HepG2 (cell line): ENCODE measurements at regions not wholly inside any gene's neighbourhood (a gene's known extent, or its start where the extent isn't known, plus 50 kb on each side); places are given as distances from the start of the nearest gene placed in this dataset.

Experiments used
- ATAC-seq: fragments of 200-7000 bp; cut with Tn5 transposase; 3 replicates; pipeline ENCODE4 v1.9.1; 2020; ENCODE audit warnings: mild to moderate bottlenecking, moderate library complexity
- BruUV-seq: library from RNA; stranded (reverse); fragments of 400-500 nt; replicated peaks from 2 replicates; lab custom pipeline; 2021; lab: Mats Ljungman, UMichigan
- CTCF ChIA-PET: fragments of 300-600 bp; formaldehyde crosslinking; extraction: SDS; loops from one replicate; lab custom pipeline; 2021; ENCODE audit warnings: low total read pairs, inconsistent platforms, low intra/inter-chr PET ratio; lab: Yijun Ruan, JAX
- POLR2A ChIA-PET: fragments of 350-600 bp; sonication (Branson Sonifier 250); formaldehyde crosslinking; loops from one replicate; lab custom pipeline; 2020; ENCODE audit warnings: antibody characterized with exemption, inconsistent platforms; lab: Yijun Ruan, JAX
- DNase-seq: peaks from one replicate; pipeline ENCODE4 v3.0.0-alpha.2; 2015; ENCODE audit warnings: low spot score
- FAIRE-seq: peaks from 3 replicates; lab custom pipeline; 2011; peaks lifted over from hg19 to GRCh38; lab: Jason Lieb, UNC
- H2AFZ ChIP-seq: one replicate; pipeline ENCODE4 v1.6.1; 2011; ENCODE audit warnings: low read length, inconsistent platforms
- H3K27ac ChIP-seq: fragments of 300-600 bp; 3 replicates; pipeline ENCODE4 v1.8.0; 2011; ENCODE audit warnings: mixed run types, mild to moderate bottlenecking, mixed read lengths, low read length, inconsistent platforms; ENCODE audit not compliant: insufficient read depth; ENCODE audit errors: extremely low read length
- H3K27me3 ChIP-seq, 2 experiments: fragments of 200-600 bp in 1 of 2; 2 replicates in 1 of 2; 3 replicates in 1 of 2; pipeline versions ENCODE4 v1.6.0 to v1.8.0; 2011; ENCODE audit warnings: low read length in 2 of 2, mild to moderate bottlenecking in 2 of 2, moderate library complexity in 2 of 2, inconsistent platforms in 1 of 2; ENCODE audit not compliant: insufficient read depth in 2 of 2, control insufficient read depth in 1 of 2
- H3K36me3 ChIP-seq, 2 experiments: fragments of 200-600 bp in 1 of 2; replicated peaks in 1 of 2; 2 replicates in 1 of 2; 3 replicates in 1 of 2; pipeline versions ENCODE4 v1.5.1 to v1.8.0; 2011; ENCODE audit warnings: low read length in 2 of 2, inconsistent platforms in 1 of 2; ENCODE audit not compliant: insufficient read depth in 2 of 2, control insufficient read depth in 1 of 2
- H3K4me1 ChIP-seq: 2 replicates; pipeline ENCODE4 v1.5.1; 2012; ENCODE audit warnings: low read length, inconsistent platforms; ENCODE audit not compliant: insufficient read depth
- H3K4me2 ChIP-seq: 2 replicates; pipeline ENCODE4 v1.6.0; 2011; ENCODE audit warnings: low read depth, low read length, inconsistent platforms
- H3K4me3 ChIP-seq, 3 experiments: fragments of 200-600 bp in 1 of 3; sonication (generic), shearing (Covaris generic) in 1 of 3; replicated peaks in 1 of 3; 2 replicates each; pipeline ENCODE4 v1.5.1; 2011 to 2016; ENCODE audit warnings: low read length in 3 of 3, inconsistent platforms in 2 of 3, low read depth in 2 of 3, mild to moderate bottlenecking in 2 of 3, control low read depth in 1 of 3, mixed read lengths in 1 of 3; ENCODE audit not compliant: insufficient read depth in 1 of 3
- H3K79me2 ChIP-seq: one replicate; pipeline ENCODE4 v1.6.1; 2011; ENCODE audit warnings: low read length, inconsistent platforms; ENCODE audit not compliant: insufficient read depth
- H3K9ac ChIP-seq: 2 replicates; pipeline ENCODE4 v1.6.0; 2011; ENCODE audit warnings: mild to moderate bottlenecking, low read depth, low read length, inconsistent platforms; ENCODE audit not compliant: insufficient read depth
- H3K9me3 ChIP-seq: 2 replicates; pipeline ENCODE4 v1.5.1; 2012; ENCODE audit warnings: mild to moderate bottlenecking, low read length
- H4K20me1 ChIP-seq: 2 replicates; pipeline ENCODE4 v1.6.0; 2011; ENCODE audit warnings: inconsistent platforms, mild to moderate bottlenecking, low read length, moderate library complexity; ENCODE audit not compliant: insufficient read depth
- ADNP ChIP-seq: sonication (generic); formaldehyde crosslinking; IDR thresholded peaks from 2 replicates; pipeline ENCODE4 v1.4.0; 2020; ENCODE audit warnings: missing genetic modification reagents
- AFF4 ChIP-seq: sonication (generic); formaldehyde crosslinking; IDR thresholded peaks from 2 replicates; pipeline ENCODE4 v1.4.0; 2020; ENCODE audit warnings: missing genetic modification reagents
- ARID2 ChIP-seq: sonication (generic); formaldehyde crosslinking; IDR thresholded peaks from 2 replicates; pipeline ENCODE4 v1.8.1; 2022; ENCODE audit warnings: mild to moderate bottlenecking, missing genetic modification reagents, borderline replicate concordance
- CEBPB ChIP-seq: IDR thresholded peaks from 2 replicates; pipeline ENCODE4 v1.6.1; 2011; ENCODE audit warnings: low read depth, low read length, improper control_type of control experiment, borderline replicate concordance
- FOXA3 ChIP-seq: IDR thresholded peaks from 2 replicates; pipeline ENCODE4 v1.6.1; 2016; ENCODE audit warnings: missing genetic modification reagents, missing compliant biosample characterization
- GATAD2A ChIP-seq: IDR thresholded peaks from 2 replicates; pipeline ENCODE4 v1.6.1; 2016
- HOXA3 ChIP-seq: sonication (generic); formaldehyde crosslinking; IDR thresholded peaks from 2 replicates; pipeline ENCODE4 v1.5.0; 2020; ENCODE audit warnings: missing genetic modification reagents
- KDM4B ChIP-seq: sonication (generic); formaldehyde crosslinking; IDR thresholded peaks from 2 replicates; pipeline ENCODE4 v1.4.0; 2020; ENCODE audit warnings: missing genetic modification reagents
- SETDB1 ChIP-seq: sonication (generic); formaldehyde crosslinking; IDR thresholded peaks from 2 replicates; pipeline ENCODE4 v1.5.1; 2020; ENCODE audit warnings: missing genetic modification reagents, mild to moderate bottlenecking, borderline replicate concordance
- ZNF788 ChIP-seq: sonication (generic); formaldehyde crosslinking; IDR thresholded peaks from 2 replicates; pipeline ENCODE4 v1.5.0; 2020; ENCODE audit warnings: mild to moderate bottlenecking, missing genetic modification reagents, borderline replicate concordance
- ZNF883 ChIP-seq: sonication (generic); formaldehyde crosslinking; IDR thresholded peaks from 2 replicates; pipeline ENCODE4 v1.5.1; 2020; ENCODE audit warnings: mild to moderate bottlenecking, missing genetic modification reagents; ENCODE audit errors: not compliant biosample characterization
- WGBS: methylation state at CpG from one replicate; pipeline ENCODE4 v1.1.6; 2017; ENCODE audit warnings: low lambda C conversion rate; 5-methylcytosine and 5-hydroxymethylcytosine counted together
- in situ Hi-C: cut with HindIII; loops from 2 replicates; pipeline ENCODE4 v1.10.0; 2017; ENCODE audit warnings: low pct_unique_long_range_greater_than_20kb; ENCODE audit not compliant: extremely low pct_ligation_motif_present
- intact Hi-C: fragments of 100-400 bp; cut with micrococcal nuclease; formaldehyde crosslinking; loops from one replicate; pipeline ENCODE4 v1.10.0; 2022; ENCODE audit not compliant: unreplicated experiment
- TF ChIP-seq, protein P1 (sequence below): sonication (generic); formaldehyde crosslinking; IDR thresholded peaks from 2 replicates; pipeline ENCODE4 v1.4.0; 2020; ENCODE audit warnings: missing genetic modification reagents, borderline replicate concordance
- TF ChIP-seq, protein P2 (sequence below): sonication (generic); formaldehyde crosslinking; IDR thresholded peaks from 2 replicates; pipeline ENCODE4 v1.4.0; 2020; ENCODE audit warnings: low read depth, mild to moderate bottlenecking, missing genetic modification reagents
- TF ChIP-seq, protein P3 (sequence below): sonication (generic); formaldehyde crosslinking; IDR thresholded peaks from 2 replicates; pipeline ENCODE4 v1.4.0; 2020; ENCODE audit warnings: missing genetic modification reagents, borderline replicate concordance
- TF ChIP-seq, protein P4 (sequence below): IDR thresholded peaks from 2 replicates; pipeline ENCODE4 v1.6.1; 2016; ENCODE audit warnings: control low read depth
- TF ChIP-seq, protein P5 (sequence below): sonication (generic); formaldehyde crosslinking; IDR thresholded peaks from 2 replicates; pipeline ENCODE4 v1.5.0; 2020; ENCODE audit warnings: mild to moderate bottlenecking, missing genetic modification reagents

GRCh38 chr14:47899685-47900084 is 224.3 kb upstream of the MDGA2 start:
- ATAC-seq (no peak), DNase-seq (no peak), FAIRE-seq (no peak)
- H3K9ac ChIP-seq, result no peak overlapping the region
- intact Hi-C loops (no loop called here), in situ Hi-C loops (loop anchor here (25.0 kb wide), 1 partner anchor 1263 kb away; no protein-coding TSS in a partner anchor)
- H3K4me1 ChIP-seq, result no peaks in the 10 kb centered on the region
- no peak overlapping the region for H3K4me3 ChIP-seq
- no TSS peak for BruUV-seq
- no peaks in the 10 kb centered on the region for H3K79me2 ChIP-seq
- POLR2A ChIA-PET, result no interaction called here
- H3K4me2 ChIP-seq, result no peak overlapping the region
- H4K20me1 ChIP-seq, result no peaks in the 10 kb centered on the region
- H3K27me3 ChIP-seq, result no peaks in the 10 kb centered on the region
- no peaks in the 10 kb centered on the region for H3K36me3 ChIP-seq
- CTCF ChIA-PET, result no interaction called here
- H3K9me3 ChIP-seq, result peaks cover 16% of the 10 kb centered on the region; the same call in 1 of the 2 replicates
- WGBS, result 44% methylated on average over 5 of the region's 5 CpGs
- no peak overlapping the region for H3K27ac ChIP-seq
- no peak overlapping the region for H2AFZ ChIP-seq
- TF ChIP-seq, protein P1, sequence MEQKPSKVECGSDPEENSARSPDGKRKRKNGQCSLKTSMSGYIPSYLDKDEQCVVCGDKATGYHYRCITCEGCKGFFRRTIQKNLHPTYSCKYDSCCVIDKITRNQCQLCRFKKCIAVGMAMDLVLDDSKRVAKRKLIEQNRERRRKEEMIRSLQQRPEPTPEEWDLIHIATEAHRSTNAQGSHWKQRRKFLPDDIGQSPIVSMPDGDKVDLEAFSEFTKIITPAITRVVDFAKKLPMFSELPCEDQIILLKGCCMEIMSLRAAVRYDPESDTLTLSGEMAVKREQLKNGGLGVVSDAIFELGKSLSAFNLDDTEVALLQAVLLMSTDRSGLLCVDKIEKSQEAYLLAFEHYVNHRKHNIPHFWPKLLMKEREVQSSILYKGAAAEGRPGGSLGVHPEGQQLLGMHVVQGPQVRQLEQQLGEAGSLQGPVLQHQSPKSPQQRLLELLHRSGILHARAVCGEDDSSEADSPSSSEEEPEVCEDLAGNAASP (CRISPR knock-in tag), result no peak
- TF ChIP-seq AFF4 (CRISPR knock-in tag), result no peak
- TF ChIP-seq, protein P2, sequence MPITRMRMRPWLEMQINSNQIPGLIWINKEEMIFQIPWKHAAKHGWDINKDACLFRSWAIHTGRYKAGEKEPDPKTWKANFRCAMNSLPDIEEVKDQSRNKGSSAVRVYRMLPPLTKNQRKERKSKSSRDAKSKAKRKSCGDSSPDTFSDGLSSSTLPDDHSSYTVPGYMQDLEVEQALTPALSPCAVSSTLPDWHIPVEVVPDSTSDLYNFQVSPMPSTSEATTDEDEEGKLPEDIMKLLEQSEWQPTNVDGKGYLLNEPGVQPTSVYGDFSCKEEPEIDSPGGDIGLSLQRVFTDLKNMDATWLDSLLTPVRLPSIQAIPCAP (CRISPR knock-in tag), result no peak
- TF ChIP-seq GATAD2A (CRISPR knock-in tag), result no peak
- no peak for TF ChIP-seq ZNF788 (CRISPR knock-in tag)
- no peak for TF ChIP-seq SETDB1 (CRISPR knock-in tag)
- TF ChIP-seq, protein P3, sequence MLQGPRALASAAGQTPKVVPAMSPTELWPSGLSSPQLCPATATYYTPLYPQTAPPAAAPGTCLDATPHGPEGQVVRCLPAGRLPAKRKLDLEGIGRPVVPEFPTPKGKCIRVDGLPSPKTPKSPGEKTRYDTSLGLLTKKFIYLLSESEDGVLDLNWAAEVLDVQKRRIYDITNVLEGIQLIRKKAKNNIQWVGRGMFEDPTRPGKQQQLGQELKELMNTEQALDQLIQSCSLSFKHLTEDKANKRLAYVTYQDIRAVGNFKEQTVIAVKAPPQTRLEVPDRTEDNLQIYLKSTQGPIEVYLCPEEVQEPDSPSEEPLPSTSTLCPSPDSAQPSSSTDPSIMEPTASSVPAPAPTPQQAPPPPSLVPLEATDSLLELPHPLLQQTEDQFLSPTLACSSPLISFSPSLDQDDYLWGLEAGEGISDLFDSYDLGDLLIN (CRISPR knock-in tag), result no peak
- TF ChIP-seq, protein P4, sequence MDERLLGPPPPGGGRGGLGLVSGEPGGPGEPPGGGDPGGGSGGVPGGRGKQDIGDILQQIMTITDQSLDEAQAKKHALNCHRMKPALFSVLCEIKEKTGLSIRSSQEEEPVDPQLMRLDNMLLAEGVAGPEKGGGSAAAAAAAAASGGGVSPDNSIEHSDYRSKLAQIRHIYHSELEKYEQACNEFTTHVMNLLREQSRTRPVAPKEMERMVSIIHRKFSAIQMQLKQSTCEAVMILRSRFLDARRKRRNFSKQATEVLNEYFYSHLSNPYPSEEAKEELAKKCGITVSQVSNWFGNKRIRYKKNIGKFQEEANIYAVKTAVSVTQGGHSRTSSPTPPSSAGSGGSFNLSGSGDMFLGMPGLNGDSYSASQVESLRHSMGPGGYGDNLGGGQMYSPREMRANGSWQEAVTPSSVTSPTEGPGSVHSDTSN (CRISPR knock-in tag), result no peak
- TF ChIP-seq KDM4B (CRISPR knock-in tag), result no peak
- TF ChIP-seq, protein P5, sequence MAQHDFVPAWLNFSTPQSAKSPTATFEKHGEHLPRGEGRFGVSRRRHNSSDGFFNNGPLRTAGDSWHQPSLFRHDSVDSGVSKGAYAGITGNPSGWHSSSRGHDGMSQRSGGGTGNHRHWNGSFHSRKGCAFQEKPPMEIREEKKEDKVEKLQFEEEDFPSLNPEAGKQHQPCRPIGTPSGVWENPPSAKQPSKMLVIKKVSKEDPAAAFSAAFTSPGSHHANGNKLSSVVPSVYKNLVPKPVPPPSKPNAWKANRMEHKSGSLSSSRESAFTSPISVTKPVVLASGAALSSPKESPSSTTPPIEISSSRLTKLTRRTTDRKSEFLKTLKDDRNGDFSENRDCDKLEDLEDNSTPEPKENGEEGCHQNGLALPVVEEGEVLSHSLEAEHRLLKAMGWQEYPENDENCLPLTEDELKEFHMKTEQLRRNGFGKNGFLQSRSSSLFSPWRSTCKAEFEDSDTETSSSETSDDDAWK (CRISPR knock-in tag), result no peak
- TF ChIP-seq FOXA3 (CRISPR knock-in tag), result no peak
- TF ChIP-seq ZNF883 (CRISPR knock-in tag), result no peak
- no peak for TF ChIP-seq HOXA3 (CRISPR knock-in tag)
- no peak for TF ChIP-seq CEBPB
- no peak for TF ChIP-seq ADNP (CRISPR knock-in tag)
- no peak for TF ChIP-seq ARID2 (CRISPR knock-in tag)
